DMS53 treated with DMSO at 0.1 percent for 48 hours (cell line): ENCODE measurements at regions not wholly inside any gene's neighbourhood (a gene's known extent, or its start where the extent isn't known, plus 50 kb on each side); places are given as distances from the start of the nearest gene placed in this dataset.

Experiments used
- DNase-seq: peaks from one replicate; lab custom pipeline; 2025; ENCODE audit not compliant: unreplicated experiment; lab: John Stamatoyannopoulos, UW

GRCh38 chr16:86052115-86052670, 153.2 kb downstream of the IRF8 start:
- DNase-seq, result no peak

GRCh38 chr16:86052926-86053325, 154.0 kb downstream of the IRF8 start:
- DNase-seq, result no peak

GRCh38 chr16:86059253-86060171, 160.6 kb downstream of the IRF8 start:
- DNase-seq, result no peak

GRCh38 chr16:86060381-86061317, 161.7 kb downstream of the IRF8 start:
- DNase-seq, result no peak

GRCh38 chr16:86061318-86061695, 162.3 kb downstream of the IRF8 start:
- DNase-seq, result no peak

GRCh38 chr16:86061721-86062120, 162.8 kb downstream of the IRF8 start:
- DNase-seq, result no peak

- no peak for DNase-seq
Observed at GRCh38 chr16:86062271-86062965, 163.5 kb downstream of the IRF8 start.

GRCh38 chr16:86063760-86064405, 164.9 kb downstream of the IRF8 start:
- DNase-seq, result no peak

- no peak for DNase-seq
Observed at GRCh38 chr16:86064431-86065250, 165.7 kb downstream of the IRF8 start.

GRCh38 chr16:86065711-86066110, 166.7 kb downstream of the IRF8 start:
- no peak for DNase-seq

- no peak for DNase-seq
Observed at GRCh38 chr16:86066811-86067210, 167.8 kb downstream of the IRF8 start.

- DNase-seq, result no peak
Observed at GRCh38 chr16:86067516-86067915, 168.6 kb downstream of the IRF8 start.

GRCh38 chr16:86067936-86068335, 169.0 kb downstream of the IRF8 start:
- no peak for DNase-seq

- DNase-seq, result no peak
Observed at GRCh38 chr16:86068722-86069121, 169.8 kb downstream of the IRF8 start.

GRCh38 chr16:86069736-86070298, 170.9 kb downstream of the IRF8 start:
- no peak for DNase-seq

GRCh38 chr16:86070484-86070883, 171.5 kb downstream of the IRF8 start:
- no peak for DNase-seq

GRCh38 chr16:86070971-86071370, 172.0 kb downstream of the IRF8 start:
- DNase-seq, result no peak

- no peak for DNase-seq
Observed at GRCh38 chr16:86071611-86072240, 172.8 kb downstream of the IRF8 start.
